HEK293T (cell line): ENCODE measurements at regions not wholly inside any gene's neighbourhood (a gene's known extent, or its start where the extent isn't known, plus 50 kb on each side); places are given as distances from the start of the nearest gene placed in this dataset.

Experiments
- CTCF ChIA-PET: fragments of 350-600 bp; formaldehyde crosslinking; extraction: SDS; loops from one replicate; lab custom pipeline; 2021; ENCODE audit warnings: antibody characterized with exemption, inconsistent platforms; lab: Yijun Ruan, JAX
- POLR2A ChIA-PET: fragments of 350-600 bp; formaldehyde crosslinking; extraction: SDS; loops from one replicate; lab custom pipeline; 2020; ENCODE audit warnings: antibody characterized with exemption, inconsistent platforms; lab: Yijun Ruan, JAX
- DNase-seq: peaks from one replicate; pipeline ENCODE4 v3.0.0; 2012; ENCODE audit warnings: mixed read lengths; ENCODE audit errors: extremely low spot score
- ARNT ChIP-seq: fragments of 450-650 bp; IDR thresholded peaks from 2 replicates; pipeline ENCODE4 v1.6.1; 2017; ENCODE audit warnings: mild to moderate bottlenecking
- BHLHE40 ChIP-seq: fragments of 450-650 bp; IDR thresholded peaks from 2 replicates; pipeline ENCODE4 v1.6.1; 2016; ENCODE audit warnings: mild to moderate bottlenecking, moderate library complexity, borderline replicate concordance
- CTBP1 ChIP-seq: fragments of 450-650 bp; IDR thresholded peaks from 2 replicates; pipeline ENCODE4 v1.6.1; 2016; ENCODE audit warnings: borderline replicate concordance
- ELF4 ChIP-seq: fragments of 450-650 bp; IDR thresholded peaks from 2 replicates; pipeline ENCODE4 v1.6.1; 2017; ENCODE audit warnings: antibody characterized with exemption
- FOXA1 ChIP-seq: fragments of 450-650 bp; IDR thresholded peaks from 2 replicates; pipeline ENCODE4 v1.6.1; 2016; ENCODE audit warnings: mild to moderate bottlenecking
- FOXK2 ChIP-seq: fragments of 450-650 bp; IDR thresholded peaks from 2 replicates; pipeline ENCODE4 v1.6.1; 2016; ENCODE audit warnings: mild to moderate bottlenecking
- FOXM1 ChIP-seq: fragments of 450-650 bp; IDR thresholded peaks from 2 replicates; pipeline ENCODE4 v1.6.1; 2017; ENCODE audit warnings: mild to moderate bottlenecking, borderline replicate concordance
- HDGF ChIP-seq: fragments of 450-650 bp; IDR thresholded peaks from 2 replicates; pipeline ENCODE4 v1.6.1; 2017; ENCODE audit warnings: antibody characterized with exemption, borderline replicate concordance
- L3MBTL2 ChIP-seq: fragments of 450-650 bp; conservative IDR thresholded peaks from 2 replicates; pipeline ENCODE4 v1.6.1; 2016; ENCODE audit warnings: mild to moderate bottlenecking
- LEF1 ChIP-seq: fragments of 450-650 bp; IDR thresholded peaks from 2 replicates; pipeline ENCODE4 v1.6.1; 2017; ENCODE audit warnings: mild to moderate bottlenecking, borderline replicate concordance
- NFRKB ChIP-seq: fragments of 450-650 bp; IDR thresholded peaks from 2 replicates; pipeline ENCODE4 v1.6.1; 2016; ENCODE audit warnings: mild to moderate bottlenecking, moderate library complexity
- SP1 ChIP-seq: fragments of 450-650 bp; IDR thresholded peaks from 2 replicates; pipeline ENCODE4 v1.6.1; 2017
- SUZ12 ChIP-seq: fragments of 450-650 bp; IDR thresholded peaks from 2 replicates; pipeline ENCODE4 v1.6.1; 2016; ENCODE audit warnings: mild to moderate bottlenecking
- TARDBP ChIP-seq: fragments of 450-650 bp; IDR thresholded peaks from 2 replicates; pipeline ENCODE4 v1.6.1; 2016
- ZNF384 ChIP-seq: fragments of 450-650 bp; IDR thresholded peaks from 2 replicates; pipeline ENCODE4 v1.6.1; 2016
- TF ChIP-seq, protein P1 (sequence below): fragments of 450-650 bp; IDR thresholded peaks from 2 replicates; pipeline ENCODE4 v1.6.1; 2016

DNA sequence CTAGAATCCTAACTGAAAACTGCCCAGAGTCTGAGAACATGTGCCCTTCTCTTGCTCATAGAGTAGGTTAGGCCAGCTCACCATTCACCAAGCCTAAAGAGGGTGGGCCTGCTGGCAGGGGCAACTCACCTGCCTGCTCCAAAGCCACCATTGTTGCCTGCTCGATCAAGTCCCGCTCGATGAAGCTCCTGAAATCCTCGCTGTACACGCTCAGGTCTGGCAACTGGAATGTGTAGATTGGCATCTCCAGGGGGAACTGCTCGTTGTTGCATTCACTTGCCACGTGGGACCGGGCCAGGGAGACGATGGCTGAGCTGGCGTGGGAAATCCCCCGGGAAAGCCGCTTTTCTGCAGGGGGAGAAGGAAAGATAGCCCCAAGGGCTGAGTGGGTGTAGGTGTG, 232.2 kb downstream of the KLF13 start:
- no peak for DNase-seq
- POLR2A ChIA-PET: no interaction called here
- no peak for TF ChIP-seq FOXM1
- no peak for TF ChIP-seq ARNT
- TF ChIP-seq L3MBTL2: no peak
- TF ChIP-seq HDGF: no peak
- TF ChIP-seq TARDBP: no peak
- TF ChIP-seq, protein P1, sequence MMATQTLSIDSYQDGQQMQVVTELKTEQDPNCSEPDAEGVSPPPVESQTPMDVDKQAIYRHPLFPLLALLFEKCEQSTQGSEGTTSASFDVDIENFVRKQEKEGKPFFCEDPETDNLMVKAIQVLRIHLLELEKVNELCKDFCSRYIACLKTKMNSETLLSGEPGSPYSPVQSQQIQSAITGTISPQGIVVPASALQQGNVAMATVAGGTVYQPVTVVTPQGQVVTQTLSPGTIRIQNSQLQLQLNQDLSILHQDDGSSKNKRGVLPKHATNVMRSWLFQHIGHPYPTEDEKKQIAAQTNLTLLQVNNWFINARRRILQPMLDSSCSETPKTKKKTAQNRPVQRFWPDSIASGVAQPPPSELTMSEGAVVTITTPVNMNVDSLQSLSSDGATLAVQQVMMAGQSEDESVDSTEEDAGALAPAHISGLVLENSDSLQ: no peak
- TF ChIP-seq ELF4: no peak
- TF ChIP-seq SUZ12: no peak
- no peak for TF ChIP-seq CTBP1
- no peak for TF ChIP-seq SP1
- TF ChIP-seq FOXK2: no peak
- TF ChIP-seq LEF1: no peak
- TF ChIP-seq ZNF384: no peak
- no peak for TF ChIP-seq NFRKB
- TF ChIP-seq BHLHE40: no peak
- CTCF ChIA-PET: no interaction called here

DNA sequence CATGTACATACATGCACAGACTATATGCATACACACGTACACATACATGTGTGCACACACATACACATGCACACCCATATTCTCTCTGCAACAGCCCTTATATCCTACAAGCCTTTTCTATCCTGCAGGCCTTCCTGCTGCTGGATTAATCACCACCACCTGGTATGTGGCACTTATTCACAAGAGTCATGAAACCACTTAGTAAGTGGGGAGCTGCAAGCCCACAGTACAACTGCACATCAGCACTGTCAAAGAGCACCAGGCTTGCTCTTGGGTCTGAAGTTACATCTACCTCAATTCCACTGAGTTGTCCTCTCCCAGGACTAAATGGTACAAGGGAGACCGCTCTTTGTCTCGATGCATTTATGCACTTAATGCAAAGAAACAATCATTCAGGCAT, 233.2 kb downstream of the KLF13 start:
- no peak for TF ChIP-seq ELF4
- no peak for TF ChIP-seq NFRKB
- TF ChIP-seq CTBP1: no peak
- no peak for TF ChIP-seq FOXM1
- ChIA-PET POLR2A (no interaction called here), CTCF (no interaction called here)
- no peak for DNase-seq

DNA sequence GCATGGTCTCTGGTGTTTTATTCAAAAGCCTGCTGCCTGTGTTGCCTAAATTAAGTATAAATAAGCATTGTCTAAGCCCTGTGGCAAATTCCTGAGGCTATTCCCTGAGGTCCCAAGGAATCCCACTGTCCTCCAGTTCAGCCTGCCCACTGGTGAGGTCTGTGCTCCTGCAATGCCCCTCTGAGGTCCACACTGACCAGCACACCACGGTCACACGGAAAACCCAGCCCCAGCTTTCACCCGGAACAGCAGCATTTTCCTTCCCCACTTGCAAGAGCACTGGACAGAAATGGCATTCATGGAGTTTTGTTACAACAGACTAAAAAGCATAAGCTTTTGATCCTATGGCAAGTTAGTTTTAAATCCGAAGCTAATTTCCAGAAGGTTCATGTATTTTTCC, 234.0 kb downstream of the KLF13 start:
- no peak for DNase-seq
- POLR2A ChIA-PET: no interaction called here
- TF ChIP-seq L3MBTL2 (no peak), ARNT (no peak), SP1 (no peak), TARDBP (no peak), BHLHE40 (no peak), LEF1 (no peak), SUZ12 (no peak), ZNF384 (no peak), FOXM1 (no peak)
- TF ChIP-seq, protein P1: no peak
- CTCF ChIA-PET: no interaction called here

DNA sequence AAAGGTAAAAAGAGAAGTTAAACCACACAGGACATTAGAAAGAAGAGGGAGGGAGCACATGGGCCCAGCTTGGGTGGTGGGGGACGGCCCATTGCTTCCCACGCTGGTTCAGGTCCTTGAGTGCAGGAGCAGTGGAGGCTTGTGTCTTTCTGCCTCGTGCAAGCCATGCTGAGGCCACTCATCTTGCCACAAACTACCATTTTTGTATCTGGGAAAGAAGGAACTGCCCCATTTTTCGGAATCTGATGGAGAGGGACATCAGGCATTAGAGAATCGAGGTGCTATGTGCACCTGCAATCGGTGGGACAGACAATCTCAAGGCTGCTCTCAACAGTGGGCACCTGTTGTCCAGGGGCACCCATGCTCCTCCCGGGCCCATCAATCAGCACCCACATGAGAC, 234.5 kb downstream of the KLF13 start:
- ChIA-PET CTCF (no interaction called here), POLR2A (no interaction called here)
- TF ChIP-seq CTBP1: no peak
- TF ChIP-seq, protein P1: no peak
- no peak for TF ChIP-seq L3MBTL2
- TF ChIP-seq FOXA1: no peak
- no peak for TF ChIP-seq FOXM1
- TF ChIP-seq BHLHE40: no peak
- no peak for TF ChIP-seq TARDBP
- no peak for TF ChIP-seq ELF4
- TF ChIP-seq FOXK2: no peak
- no peak for TF ChIP-seq HDGF
- no peak for TF ChIP-seq LEF1
- TF ChIP-seq SUZ12: no peak
- no peak for TF ChIP-seq NFRKB
- TF ChIP-seq SP1: no peak
- TF ChIP-seq ZNF384: no peak
- no peak for TF ChIP-seq ARNT
- DNase-seq: no peak

DNA sequence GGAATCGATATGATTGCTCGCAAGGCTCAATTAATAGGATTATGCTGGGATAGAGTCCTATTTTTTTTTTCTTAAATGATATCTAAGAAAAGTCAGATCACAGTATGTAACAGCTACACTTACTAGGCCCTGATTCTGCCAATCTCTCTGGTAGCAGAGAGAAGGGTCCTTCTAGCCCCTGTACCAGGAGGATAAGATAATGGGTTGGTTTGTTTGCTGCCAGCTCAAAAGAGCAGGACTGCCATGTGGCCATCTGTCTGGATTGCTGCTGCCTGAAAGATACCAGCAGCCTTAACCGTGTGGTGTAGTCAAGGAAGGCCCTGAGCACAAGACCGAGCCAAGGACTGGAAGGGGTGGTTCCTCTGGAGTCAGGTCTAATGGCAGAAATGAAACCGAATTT, 236.4 kb downstream of the KLF13 start:
- POLR2A ChIA-PET: no interaction called here
- no peak for DNase-seq

DNA sequence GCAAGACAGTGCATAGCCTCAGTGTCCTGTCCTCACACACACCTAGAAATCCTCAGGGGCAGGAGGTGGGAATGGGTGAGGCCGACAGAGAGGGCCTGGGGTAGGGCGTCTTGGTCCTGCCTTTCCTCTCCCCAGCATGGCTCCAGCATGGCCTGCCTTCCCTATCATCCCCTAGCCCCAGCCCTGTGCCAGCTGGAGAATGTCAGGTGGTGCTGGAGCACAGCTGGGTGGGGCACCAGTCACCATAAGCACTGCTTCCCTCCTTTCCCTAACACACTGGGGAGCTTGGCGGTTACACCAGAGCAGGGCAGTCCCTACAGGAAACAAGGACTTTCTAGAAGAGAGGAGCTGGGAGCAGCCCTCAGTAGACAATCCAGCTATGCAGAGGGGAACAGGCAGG, 236.8 kb downstream of the KLF13 start:
- ChIA-PET CTCF (no interaction called here), POLR2A (no interaction called here)
- no peak for DNase-seq
- no peak for TF ChIP-seq TARDBP
- TF ChIP-seq FOXA1: no peak
- TF ChIP-seq BHLHE40: no peak
- no peak for TF ChIP-seq FOXK2
- no peak for TF ChIP-seq NFRKB
- no peak for TF ChIP-seq ZNF384
- no peak for TF ChIP-seq LEF1
- TF ChIP-seq ARNT: no peak
- no peak for TF ChIP-seq SUZ12
- no peak for TF ChIP-seq HDGF
- TF ChIP-seq L3MBTL2: no peak
- TF ChIP-seq CTBP1: no peak
- TF ChIP-seq, protein P1: no peak
- no peak for TF ChIP-seq SP1
- no peak for TF ChIP-seq ELF4
- no peak for TF ChIP-seq FOXM1

More for the DNA sequence above, 236.4 kb downstream of the KLF13 start:
- TF ChIP-seq ELF4 (no peak), FOXK2 (no peak), BHLHE40 (no peak), LEF1 (no peak), HDGF (no peak), SUZ12 (no peak), CTBP1 (no peak), ARNT (no peak)
- TF ChIP-seq, protein P1: no peak
- CTCF ChIA-PET: no interaction called here
